Cerebellar cortex (tissue), 1 donor: ENCODE measurements at regions not wholly inside any gene's neighbourhood (a gene's known extent, or its start where the extent isn't known, plus 50 kb on each side); places are given as distances from the start of the nearest gene placed in this dataset.

ENCODE experiments used
- DNase-seq: peaks from one replicate; pipeline ENCODE4 v3.0.0-alpha.2; 2015; ENCODE audit warnings: low spot score

DNA sequence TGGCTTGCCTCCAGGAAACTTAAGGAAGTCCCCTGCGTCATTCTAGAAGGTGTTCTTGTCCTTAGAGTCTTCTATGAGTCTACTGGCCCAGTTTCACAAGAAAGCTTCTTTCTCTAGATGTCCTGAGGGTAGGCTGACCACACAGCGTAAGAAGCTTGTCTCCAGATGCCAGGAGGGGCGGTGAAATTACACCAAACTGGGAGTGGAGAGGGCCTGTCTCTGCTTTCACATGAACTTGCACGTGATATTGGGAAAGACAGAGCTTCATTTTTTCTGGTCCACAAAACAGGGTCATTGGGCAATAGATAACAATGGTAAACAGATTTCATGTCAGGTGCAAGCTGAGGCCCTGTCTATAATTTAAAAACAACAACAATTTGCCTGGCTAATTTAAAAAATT is 85.7 kb upstream of the TBX3 start:
- DNase-seq = no peak

DNA sequence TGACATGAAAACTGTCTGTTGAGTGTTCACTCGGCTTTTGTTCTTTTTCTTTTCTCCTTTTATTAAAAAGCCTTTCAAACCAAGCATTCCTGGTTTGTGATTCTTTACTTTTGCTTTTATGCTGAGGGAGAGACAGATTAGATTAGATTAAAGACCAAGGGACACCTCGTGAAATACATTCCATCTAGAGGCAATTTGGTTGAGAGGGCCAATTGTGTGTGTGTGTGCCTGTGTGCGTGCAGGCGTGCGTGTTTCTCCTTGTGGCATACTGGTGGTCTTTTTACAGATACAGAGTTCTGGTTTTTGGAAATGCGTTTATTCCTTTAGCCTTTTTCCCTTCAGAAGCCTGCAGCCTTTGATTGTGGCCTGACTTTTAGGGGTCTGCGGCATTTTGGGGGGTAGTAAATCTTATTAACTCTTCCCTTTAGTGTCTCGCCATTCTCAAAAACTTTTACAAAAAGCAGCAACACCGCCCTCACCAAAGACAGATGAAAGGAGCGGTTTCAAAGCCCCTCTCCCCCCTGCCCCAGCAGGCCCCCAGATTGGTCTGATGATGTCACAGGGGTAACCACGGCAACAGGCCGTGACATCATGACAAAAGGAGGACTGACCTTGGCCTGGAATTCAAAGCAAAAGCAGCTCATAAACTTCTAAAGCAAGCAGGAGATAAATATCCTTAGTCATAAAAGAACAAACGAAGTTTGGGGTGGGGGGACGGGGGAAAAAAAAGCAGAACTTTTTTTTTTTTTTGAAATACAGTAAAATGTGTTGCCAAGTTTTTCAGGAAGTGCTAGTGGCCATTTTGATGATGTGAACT is 84.1 kb upstream of the TBX3 start:
- no peak for DNase-seq

DNA sequence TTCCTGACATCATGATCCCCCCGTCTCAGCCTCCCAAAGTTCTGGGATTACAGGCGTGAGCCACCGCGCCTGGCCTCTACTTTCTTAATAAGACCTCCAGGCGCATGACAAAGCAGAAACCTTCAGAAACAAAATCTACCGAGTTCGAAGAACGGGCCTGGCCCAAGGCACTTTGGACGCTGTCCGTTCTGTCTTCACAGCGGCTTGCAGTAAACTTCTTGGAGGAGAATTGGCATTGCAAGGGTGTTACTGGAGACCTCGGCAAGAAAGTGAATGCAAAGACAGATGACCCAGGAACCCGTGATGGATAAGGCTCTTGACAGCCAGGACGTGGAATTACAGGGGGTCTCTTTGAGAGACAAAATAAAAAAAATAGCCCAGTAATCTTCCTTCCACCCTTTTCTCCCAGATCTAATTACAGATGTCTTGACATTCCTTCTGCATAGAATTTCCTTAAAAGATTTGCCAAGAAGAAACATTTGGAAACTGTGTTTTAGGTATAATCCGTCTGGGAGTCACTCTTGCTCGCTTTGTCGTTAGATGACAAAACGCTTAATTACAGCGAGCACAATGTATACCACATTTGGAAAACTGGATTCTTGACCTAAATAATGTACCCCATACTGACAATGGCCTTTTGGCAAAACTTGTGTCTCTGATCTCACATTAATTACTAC is 83.2 kb upstream of the TBX3 start:
- no peak for DNase-seq

DNA sequence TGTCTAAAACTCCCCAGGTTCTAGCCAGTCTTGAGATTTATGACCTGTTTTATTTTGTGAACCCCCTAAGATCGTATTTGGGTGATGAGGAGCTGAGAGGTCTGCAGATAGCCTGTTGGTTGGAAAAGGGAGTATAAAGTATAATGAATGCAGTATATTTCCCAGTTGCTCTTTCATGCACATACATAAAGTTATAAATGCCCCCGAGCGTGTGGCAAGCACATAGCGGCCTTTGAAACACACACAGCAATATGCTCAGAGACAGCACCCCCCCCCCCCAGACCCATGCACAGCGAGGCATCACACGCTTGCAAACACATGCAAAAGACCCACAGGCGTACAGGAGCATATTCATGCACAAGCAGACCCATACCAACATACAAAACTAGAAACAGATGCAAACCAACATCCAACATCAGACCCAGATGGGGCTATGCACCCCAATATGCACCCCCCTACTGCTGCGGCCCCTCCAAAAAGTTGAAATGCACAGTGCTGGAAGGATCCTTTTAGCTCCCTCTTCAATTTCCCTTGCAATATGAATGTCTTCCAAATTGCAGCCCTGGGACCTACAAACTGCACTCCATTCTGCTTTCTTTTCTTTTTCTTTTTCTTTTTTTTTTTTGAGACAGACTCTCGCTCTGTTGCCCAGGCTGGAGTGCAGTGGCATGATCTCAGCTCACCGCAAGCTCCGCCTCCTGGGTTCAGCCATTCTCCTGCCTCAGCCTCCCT is 82.2 kb upstream of the TBX3 start:
- no peak for DNase-seq

DNA sequence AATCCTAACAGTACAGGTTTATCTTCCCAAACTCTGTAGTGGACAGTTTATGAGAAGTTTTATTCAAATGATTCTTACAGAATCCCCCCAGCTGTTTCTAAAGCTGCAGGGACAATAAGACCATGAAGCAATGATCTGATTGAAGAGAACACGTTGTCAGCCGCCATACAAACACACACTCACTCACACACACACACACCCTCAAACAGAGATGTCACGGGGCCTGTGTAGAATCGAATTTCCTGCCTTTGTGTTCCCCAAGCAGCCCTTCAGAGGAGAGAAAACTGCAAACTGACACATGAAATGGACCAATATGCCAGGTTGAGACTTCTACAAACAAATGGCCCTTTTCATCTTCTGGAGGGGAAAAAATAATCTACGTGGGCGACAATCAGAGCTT is 80.5 kb upstream of the TBX3 start:
- DNase-seq = no peak

DNA sequence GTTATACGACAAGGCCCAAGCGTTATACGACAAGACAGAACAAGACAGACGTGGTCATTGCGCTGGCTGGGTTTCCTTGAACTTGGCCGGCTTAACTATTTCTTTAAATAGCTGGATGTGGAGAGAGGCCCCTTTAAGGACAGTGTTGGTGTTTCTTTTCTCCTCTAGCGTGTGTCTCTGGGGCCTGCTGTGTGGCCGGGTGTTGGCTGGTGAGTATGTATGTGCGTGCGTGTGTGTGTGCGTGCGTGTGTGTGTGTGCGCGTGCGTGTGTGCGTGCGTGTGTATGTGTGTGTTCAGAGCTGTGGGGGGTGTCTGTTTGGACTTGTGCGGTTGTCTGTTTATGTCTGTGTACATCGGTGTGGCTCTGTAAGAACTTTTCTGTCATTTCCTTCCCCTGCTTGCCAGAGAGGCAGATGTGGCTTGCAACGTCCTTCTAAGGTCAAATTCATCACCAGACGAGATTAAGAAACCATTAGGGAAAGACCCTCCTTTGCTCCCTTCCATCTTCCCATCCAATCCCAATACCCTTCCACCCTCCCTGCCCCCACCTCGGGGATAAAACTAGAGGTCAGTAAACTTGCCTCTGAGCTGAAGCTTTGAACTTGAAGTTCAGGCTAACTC is 78.6 kb upstream of the TBX3 start:
- DNase-seq = no peak

DNA sequence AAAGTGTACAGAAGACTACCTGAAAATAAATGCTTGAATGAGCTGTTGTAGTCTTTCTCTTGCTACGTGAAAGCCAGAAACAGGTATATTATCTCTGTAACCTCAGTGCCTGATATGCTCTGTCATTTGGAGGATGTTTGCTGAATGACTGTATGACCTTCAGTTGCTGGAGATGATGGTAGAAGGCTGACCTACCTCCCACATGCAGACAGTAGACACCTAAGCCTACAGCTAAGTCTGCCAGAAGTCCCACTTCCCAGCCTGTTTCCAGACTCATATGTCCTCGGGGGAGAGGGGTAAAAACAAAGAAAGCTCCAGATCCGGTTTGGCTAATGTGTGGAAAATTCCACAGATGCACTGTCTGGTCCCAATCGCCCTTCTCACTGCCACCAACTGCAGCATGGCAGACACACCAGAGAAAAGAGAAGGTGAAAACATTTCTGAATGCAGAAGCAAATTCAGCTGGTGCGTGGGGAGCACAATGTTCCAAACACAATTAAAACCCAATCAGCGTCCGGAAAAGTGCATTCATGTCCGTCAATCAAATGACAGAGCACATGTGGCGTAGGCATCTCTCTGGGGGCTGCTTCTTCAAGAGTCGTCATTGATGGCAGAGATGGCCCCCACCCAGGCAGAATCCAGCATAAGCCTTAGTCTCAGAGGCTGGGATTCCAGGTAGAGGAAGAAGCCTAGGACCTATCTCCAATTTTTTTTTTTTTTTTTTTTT is 76.3 kb upstream of the TBX3 start:
- DNase-seq = no peak

DNA sequence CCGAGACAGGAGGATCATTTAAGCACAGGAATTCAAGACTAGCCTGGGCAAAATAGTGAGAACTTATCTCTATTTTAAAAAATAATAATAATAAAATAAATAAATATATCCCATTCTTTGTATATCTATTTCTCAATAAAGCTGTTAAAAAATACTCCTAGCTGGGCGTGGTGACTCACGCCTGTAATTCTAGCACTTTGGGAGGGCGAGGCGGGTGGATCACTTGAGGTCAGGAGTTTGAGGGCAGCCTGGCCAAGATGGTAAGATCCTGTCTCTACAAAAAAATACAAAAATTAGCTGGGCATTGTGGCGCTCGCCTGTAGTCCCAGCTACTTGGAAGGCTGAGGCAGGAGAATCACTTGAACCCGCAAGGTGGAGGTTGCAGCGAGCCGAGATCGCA is 75.7 kb upstream of the TBX3 start:
- no peak for DNase-seq

DNA sequence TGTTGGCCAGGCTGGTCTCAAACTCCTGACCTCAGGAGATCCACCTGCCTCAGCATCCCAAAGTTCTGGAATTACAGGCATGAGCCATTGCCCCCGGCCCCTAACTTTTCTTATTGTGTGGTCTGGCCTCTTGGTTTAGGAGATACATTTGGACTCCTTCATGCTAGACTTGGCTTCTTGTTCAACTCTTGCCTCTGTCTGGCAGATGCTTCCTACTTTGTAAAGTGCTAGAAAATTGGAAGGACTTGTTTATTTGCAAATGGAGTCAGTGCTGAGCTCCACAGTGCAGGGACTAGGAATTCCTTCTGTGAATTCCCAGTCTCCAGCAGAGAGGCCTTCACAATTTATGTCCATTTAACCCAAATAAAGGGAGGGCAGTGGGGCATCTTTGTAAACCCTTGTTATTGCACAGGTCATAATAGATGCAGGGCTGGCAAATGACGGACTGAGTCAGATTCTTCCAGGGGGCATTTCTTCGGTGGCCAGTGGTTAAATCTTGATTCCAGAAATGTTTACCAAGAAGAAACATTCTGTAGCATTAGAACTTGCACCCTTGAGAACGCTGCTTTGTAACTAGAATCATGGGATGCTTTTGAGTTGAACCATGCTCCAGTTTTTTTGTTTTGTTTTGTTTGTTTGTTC is 73.8 kb upstream of the TBX3 start:
- no peak for DNase-seq

DNA sequence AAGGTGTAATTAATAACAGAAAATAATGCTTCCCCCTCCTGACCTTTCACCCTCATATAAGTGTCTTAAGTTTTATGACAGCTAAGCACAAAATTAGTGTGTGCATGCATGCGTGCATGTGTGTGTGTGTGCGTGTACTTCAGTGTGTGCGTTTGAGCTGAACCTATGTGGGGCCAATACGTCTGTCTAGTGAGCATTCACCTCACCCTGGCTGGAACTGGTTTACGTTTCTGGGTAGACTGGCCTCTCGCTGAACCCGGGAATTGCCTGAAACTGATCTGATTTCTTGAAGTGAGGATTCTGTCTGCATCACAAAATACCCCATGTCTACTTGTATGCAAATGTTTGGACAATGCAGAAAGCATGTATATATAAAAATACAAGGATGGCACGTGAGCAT is 68.2 kb upstream of the TBX3 start:
- no peak for DNase-seq

DNA sequence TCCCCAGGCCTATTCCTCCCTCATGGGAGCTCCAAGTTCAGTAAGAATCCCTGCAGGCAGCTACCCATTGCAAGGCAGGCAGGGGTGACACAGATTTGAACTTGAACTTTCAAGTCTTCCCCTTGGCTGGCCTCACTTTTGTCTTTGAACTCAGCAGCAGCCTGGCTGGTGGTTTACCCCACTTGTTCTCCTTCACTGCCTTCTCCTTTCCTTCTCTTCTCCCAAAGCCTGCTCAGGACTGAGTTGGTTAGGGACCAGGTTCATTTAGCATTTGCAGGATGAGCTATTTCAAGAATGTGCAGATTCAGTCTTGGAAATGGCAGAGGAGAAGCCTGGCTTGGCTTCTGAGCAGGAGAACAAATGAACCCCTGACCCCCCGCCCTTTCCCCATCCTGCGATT is 67.7 kb upstream of the TBX3 start:
- no peak for DNase-seq

DNA sequence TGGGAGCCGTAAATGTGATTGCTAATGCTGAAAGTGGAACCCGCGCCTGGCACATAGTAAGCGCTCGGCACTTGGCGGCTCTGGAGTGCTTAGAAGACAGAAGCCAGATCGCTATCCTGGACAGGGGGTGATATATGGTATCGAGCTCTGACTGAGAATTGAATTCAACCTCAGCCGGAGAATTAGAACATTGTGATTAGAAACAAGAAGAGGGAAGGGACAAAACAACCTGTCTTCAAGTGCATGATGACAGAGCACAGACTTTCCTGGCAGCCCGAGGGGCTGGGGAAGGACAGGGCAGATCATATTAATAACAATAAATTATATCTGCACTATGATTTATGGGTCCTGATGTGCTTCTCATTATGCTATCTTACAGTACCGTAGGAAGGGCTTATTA is 66.9 kb upstream of the TBX3 start:
- no peak for DNase-seq

DNA sequence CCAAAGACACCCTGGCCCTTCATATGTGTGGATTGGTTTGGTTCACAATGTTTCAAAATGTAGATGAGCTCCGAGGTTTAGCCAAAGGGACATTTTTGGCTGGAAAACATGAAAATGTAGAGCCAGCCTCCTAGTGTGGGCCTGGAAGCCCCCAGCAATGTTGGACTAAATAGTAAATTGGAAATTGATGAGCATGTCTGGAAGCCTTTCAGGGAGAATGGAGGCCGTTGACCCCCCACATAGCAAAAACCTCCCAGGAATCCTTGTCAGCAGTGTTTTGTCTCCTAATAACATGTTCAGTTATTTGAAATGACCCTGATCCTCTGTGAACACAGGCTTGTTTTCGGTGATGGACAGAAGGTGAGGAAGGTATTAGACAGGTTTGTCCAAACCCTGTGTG is 65.1 kb upstream of the TBX3 start:
- no peak for DNase-seq

DNA sequence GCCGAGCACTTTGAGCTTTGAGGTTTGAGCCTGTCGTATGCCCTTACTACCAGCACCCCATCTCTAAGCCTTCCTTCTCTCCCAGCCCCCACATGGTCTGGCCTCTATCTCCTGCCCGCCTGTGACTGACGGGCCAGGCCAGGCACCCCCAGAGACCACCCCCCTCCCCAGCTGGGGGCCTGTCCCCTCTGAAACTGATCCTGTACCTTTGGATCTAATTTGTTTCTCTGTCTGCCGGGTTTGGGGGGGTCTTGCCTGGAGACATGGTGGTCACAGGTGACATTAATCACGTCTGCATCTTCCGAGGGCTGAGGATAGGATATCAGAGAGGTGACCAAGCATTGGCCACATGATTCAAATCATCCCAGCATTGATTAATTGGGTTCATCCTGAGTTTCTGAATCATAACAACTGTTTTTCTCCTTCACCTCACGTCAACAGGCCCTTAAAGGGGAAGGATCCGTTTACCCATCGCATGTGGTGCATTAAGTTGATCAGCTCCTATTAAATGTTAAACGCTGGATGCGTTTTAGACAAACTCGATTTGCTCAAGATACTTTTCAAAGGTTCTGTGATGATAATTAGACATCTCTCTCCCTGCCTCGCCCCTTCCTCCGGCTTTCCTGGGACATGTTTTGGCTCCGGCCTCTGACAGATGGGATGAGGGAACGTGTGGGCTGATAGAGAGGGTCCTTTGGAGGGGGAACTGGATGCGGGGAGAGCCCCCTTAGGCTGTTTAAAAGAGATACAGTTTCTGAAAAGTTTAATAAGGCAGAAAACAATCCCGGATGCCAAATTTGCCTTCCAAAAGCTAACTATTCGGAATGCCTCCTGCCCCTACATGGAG is 63.3 kb upstream of the TBX3 start:
- DNase-seq = no peak

DNA sequence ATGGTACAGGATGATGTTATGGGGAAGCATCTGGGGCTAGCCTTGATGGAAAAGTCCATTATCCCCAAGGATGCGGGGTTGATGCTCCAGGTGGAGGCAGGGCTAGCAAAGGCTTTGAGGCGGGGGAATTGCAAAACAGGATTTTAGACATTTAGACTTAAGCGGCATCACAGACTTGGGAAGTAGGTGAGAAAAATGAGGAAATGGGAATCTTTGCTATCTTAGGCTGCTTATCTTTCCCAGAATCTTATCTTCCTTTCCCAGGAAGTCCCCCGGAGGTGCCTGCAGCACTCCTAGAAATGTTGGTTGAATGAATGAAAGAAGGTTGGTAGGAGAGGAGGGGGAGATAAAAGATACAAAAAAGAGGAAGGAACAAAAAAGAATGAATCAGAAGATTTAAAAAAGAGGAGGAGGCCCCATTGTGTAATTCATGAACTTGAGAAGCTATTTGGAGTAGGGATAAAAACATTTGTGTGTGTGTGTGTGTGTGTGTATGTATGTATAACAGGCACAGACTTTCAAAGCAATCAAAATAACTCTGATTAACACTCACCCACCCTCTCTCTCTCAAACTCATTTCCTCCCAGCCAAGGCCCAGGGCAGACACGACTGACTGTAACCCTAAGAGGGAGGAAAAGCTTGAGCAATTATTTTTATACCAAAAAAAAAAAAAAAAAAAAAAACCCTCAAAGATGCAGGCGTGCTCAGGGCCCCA is 62.5 kb upstream of the TBX3 start:
- no peak for DNase-seq

DNA sequence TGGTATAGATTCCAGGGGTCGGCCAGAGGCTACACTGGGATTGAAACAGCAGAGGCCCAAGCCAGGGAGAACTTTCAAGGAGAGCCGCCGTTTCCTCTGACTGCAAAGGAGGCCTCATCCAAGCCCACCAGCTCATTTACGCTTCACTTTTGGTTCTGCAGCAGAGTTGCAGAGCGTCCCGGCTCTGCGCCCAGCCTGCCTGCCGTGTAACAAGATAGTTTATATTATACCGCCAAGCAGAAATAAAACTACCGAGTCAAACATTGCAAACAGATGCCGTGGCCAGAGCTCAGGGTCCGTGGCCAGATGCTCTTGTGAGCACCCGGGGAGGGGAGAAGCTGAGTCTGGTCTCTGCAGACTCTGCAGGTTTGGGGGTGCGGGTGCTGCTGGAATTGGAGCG is 60.7 kb upstream of the TBX3 start:
- DNase-seq = no peak

DNA sequence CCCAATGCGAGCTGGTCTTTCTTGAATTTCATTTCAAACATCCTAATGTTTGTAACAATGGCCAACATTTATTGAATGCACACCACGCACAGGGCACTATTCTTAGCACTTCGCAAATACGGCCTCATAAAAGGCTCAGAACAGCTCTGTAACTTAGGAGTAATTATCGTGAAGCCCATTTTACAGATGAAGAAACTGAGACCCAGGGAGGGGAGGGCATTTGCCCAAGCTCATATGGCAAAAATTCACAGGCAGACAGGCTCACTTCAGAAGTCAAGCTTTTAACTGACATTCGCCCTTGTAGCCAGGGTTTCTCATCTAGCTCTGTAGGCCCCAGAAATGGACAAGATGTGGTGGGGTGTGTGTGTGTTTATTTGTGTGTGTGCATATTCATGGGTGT is 60.3 kb upstream of the TBX3 start:
- no peak for DNase-seq

DNA sequence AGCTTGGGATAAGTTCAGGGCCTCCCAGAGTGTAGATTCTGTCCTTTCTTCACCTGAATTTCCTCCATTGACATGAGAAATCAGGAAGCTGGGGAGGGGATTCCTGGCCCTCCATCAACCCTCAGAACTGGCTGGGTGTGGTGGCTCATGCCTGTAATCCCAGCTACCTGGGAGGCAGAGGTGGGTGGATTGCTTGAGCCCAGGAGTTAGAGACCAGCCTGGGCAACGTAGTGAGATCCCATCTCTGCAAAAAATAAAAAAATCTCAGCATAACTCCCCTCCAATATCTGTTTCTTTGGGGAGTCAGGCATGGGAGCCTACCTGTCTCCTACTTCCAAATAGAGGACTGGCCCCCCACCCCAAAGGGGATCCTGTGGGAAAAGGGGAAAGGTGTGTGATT is 59.8 kb upstream of the TBX3 start:
- DNase-seq = no peak

DNA sequence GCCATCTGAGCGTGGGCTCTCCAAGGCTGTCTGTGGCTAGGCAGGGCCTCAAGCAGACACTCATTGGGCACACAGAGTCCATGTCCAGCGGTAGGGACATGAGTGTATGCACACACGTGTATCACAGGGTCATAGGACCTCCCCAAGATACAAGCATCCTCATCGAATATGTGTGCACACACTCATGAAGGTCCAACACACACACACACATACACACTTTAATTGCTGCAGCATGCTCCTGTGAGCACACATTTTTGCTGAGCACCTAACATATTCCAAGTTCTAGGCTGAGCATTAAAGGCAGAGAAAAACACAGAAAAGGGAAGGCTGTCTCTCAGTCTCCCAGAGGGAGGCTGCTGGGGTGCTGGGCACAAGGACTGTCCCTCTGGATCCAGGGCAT is 59.3 kb upstream of the TBX3 start:
- DNase-seq = no peak

DNA sequence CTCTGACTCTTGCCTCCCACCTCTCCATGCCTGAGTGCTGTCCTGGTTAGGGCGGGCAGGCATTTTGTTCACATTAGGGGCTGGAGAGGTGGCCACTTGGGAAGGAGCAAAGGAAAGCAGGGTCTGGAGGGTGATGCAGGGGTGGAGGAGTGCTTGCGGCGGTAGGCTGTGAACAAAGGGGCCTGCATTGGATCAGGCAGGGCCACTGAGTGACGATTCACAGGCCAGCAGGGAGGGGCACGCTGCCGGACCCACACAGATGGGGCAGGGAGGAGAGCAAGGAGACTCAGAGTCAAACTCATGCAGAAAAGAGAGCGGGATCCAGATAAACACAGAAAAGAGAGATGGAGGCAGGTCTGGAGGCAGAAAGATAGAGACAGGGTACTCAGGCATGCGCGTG is 58.4 kb upstream of the TBX3 start:
- DNase-seq = no peak
